ENCODE measurements at regions not wholly inside any gene's neighbourhood (a gene's known extent, or its start where the extent isn't known, plus 50 kb on each side); places are given as distances from the start of the nearest gene placed in this dataset.

DNA sequence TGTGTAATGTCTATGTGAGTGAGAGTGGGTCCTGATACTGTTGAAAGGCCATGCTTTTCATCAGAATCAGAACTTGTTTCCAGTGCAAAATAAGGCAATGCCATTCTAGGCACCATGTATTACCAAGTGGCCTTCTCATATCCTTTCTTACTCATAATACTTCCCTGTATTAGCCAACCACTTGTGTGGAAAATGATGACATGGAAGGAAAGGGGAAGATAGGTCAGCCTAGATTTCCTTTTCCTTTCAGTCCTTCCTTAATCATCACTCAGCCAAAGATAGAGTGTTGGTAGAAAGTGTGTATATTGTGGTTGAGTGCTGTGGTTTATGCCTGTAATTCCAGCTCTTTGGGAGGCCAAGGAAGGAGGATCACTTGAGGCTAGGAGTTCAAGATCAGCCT, 158.6 kb upstream of the PREP start:
- no peak for ATAC-seq
- TF ChIP-seq, protein P1, sequence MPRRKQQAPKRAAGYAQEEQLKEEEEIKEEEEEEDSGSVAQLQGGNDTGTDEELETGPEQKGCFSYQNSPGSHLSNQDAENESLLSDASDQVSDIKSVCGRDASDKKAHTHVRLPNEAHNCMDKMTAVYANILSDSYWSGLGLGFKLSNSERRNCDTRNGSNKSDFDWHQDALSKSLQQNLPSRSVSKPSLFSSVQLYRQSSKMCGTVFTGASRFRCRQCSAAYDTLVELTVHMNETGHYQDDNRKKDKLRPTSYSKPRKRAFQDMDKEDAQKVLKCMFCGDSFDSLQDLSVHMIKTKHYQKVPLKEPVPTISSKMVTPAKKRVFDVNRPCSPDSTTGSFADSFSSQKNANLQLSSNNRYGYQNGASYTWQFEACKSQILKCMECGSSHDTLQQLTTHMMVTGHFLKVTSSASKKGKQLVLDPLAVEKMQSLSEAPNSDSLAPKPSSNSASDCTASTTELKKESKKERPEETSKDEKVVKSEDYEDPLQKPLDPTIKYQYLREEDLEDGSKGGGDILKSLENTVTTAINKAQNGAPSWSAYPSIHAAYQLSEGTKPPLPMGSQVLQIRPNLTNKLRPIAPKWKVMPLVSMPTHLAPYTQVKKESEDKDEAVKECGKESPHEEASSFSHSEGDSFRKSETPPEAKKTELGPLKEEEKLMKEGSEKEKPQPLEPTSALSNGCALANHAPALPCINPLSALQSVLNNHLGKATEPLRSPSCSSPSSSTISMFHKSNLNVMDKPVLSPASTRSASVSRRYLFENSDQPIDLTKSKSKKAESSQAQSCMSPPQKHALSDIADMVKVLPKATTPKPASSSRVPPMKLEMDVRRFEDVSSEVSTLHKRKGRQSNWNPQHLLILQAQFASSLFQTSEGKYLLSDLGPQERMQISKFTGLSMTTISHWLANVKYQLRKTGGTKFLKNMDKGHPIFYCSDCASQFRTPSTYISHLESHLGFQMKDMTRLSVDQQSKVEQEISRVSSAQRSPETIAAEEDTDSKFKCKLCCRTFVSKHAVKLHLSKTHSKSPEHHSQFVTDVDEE (CRISPR knock-in tag; IDR thresholded peaks at IDR 0.05): no peak
- TF ChIP-seq, protein P2, sequence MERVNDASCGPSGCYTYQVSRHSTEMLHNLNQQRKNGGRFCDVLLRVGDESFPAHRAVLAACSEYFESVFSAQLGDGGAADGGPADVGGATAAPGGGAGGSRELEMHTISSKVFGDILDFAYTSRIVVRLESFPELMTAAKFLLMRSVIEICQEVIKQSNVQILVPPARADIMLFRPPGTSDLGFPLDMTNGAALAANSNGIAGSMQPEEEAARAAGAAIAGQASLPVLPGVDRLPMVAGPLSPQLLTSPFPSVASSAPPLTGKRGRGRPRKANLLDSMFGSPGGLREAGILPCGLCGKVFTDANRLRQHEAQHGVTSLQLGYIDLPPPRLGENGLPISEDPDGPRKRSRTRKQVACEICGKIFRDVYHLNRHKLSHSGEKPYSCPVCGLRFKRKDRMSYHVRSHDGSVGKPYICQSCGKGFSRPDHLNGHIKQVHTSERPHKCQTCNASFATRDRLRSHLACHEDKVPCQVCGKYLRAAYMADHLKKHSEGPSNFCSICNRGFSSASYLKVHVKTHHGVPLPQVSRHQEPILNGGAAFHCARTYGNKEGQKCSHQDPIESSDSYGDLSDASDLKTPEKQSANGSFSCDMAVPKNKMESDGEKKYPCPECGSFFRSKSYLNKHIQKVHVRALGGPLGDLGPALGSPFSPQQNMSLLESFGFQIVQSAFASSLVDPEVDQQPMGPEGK (CRISPR knock-in tag; IDR thresholded peaks at IDR 0.05; ENCODE audit: borderline replicate concordance): no peak
- no peak for TF ChIP-seq PPARA (CRISPR knock-in tag; IDR thresholded peaks at IDR 0.05; ENCODE audit: borderline replicate concordance)
- TF ChIP-seq ZFP3 (CRISPR knock-in tag; IDR thresholded peaks at IDR 0.05): no peak
- TF ChIP-seq BACH2 (CRISPR knock-in tag; IDR thresholded peaks at IDR 0.05; ENCODE audit: borderline replicate concordance): no peak
- no peak for TF ChIP-seq CSDC2 (CRISPR knock-in tag; IDR thresholded peaks at IDR 0.05)
- TF ChIP-seq, protein P3, sequence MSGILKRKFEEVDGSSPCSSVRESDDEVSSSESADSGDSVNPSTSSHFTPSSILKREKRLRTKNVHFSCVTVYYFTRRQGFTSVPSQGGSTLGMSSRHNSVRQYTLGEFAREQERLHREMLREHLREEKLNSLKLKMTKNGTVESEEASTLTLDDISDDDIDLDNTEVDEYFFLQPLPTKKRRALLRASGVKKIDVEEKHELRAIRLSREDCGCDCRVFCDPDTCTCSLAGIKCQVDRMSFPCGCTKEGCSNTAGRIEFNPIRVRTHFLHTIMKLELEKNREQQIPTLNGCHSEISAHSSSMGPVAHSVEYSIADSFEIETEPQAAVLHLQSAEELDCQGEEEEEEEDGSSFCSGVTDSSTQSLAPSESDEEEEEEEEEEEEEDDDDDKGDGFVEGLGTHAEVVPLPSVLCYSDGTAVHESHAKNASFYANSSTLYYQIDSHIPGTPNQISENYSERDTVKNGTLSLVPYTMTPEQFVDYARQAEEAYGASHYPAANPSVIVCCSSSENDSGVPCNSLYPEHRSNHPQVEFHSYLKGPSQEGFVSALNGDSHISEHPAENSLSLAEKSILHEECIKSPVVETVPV (CRISPR knock-in tag; IDR thresholded peaks at IDR 0.05): no peak
- no peak for TF ChIP-seq GLIS3 (CRISPR knock-in tag; IDR thresholded peaks at IDR 0.05)
- no peak for TF ChIP-seq ISL1 (CRISPR knock-in tag; IDR thresholded peaks at IDR 0.05)
- TF ChIP-seq, protein P4, sequence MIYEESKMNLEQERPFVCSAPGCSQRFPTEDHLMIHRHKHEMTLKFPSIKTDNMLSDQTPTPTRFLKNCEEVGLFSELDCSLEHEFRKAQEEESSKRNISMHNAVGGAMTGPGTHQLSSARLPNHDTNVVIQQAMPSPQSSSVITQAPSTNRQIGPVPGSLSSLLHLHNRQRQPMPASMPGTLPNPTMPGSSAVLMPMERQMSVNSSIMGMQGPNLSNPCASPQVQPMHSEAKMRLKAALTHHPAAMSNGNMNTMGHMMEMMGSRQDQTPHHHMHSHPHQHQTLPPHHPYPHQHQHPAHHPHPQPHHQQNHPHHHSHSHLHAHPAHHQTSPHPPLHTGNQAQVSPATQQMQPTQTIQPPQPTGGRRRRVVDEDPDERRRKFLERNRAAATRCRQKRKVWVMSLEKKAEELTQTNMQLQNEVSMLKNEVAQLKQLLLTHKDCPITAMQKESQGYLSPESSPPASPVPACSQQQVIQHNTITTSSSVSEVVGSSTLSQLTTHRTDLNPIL (CRISPR knock-in tag; IDR thresholded peaks at IDR 0.05; ENCODE audit: low read depth): no peak
- no peak for TF ChIP-seq ZNF565 (CRISPR knock-in tag; conservative IDR thresholded peaks at IDR 0.05; ENCODE audit: low read depth)
- no peak for TF ChIP-seq ZNF8 (CRISPR knock-in tag; IDR thresholded peaks at IDR 0.05)
- no peak for TF ChIP-seq OSR1 (CRISPR knock-in tag; IDR thresholded peaks at IDR 0.05)
- no peak for TF ChIP-seq ZC3H10 (CRISPR knock-in tag; IDR thresholded peaks at IDR 0.05)
- no peak for TF ChIP-seq ZFP30 (CRISPR knock-in tag; IDR thresholded peaks at IDR 0.05)

DNA sequence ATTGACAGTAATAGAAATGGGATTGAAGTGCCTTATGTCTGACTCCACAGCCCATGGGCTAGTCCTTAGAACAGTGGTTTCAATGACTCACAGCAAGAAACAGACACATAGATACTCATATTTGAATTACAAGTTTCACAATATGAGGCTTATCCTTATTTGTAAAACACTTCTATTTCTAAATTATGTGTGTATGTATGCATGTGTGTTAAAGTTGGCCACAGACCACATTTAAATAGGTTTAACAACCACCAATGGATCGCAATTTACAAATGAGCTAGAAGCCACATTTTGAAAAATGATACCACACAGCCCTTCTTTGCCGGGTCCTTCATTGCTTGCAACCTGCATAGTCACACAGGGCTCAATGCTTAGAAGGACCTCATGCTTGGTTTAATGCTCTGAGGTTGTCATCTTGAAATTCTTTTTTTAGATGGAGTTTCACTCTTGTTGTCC, 157.8 kb upstream of the PREP start:
- ATAC-seq: no peak
- TF ChIP-seq RARB (CRISPR knock-in tag; IDR thresholded peaks at IDR 0.05) (no peak), PPARA (CRISPR knock-in tag; IDR thresholded peaks at IDR 0.05; ENCODE audit: borderline replicate concordance) (no peak)
- TF ChIP-seq, protein P2 (CRISPR knock-in tag; IDR thresholded peaks at IDR 0.05; ENCODE audit: borderline replicate concordance): no peak

DNA sequence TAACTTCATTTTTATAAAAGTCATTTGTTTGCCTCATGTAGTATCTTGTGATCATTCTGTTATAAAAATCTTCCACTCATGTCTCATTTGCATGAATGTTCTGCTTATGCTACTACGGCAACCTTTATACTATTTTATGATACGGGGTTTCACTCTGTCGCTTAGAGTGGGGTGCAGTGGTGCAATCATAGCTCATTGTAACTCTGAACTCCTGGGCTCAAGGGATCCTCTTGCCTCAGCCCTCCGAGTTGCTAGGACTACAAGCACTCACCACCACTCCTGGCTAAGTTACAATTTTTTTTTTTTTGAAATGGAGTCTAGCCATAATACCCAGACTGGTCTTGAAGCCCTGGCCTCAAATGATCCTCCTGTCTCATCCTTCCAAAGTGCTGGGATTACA, 154.4 kb upstream of the PREP start:
- ATAC-seq: no peak
- no peak for TF ChIP-seq CSDC2 (CRISPR knock-in tag; IDR thresholded peaks at IDR 0.05)
- TF ChIP-seq, protein P3 (CRISPR knock-in tag; IDR thresholded peaks at IDR 0.05): no peak
- no peak for TF ChIP-seq OSR1 (CRISPR knock-in tag; IDR thresholded peaks at IDR 0.05)
- no peak for TF ChIP-seq PPARA (CRISPR knock-in tag; IDR thresholded peaks at IDR 0.05; ENCODE audit: borderline replicate concordance)
- TF ChIP-seq ARNTL (CRISPR knock-in tag; IDR thresholded peaks at IDR 0.05; ENCODE audit: borderline replicate concordance, low read depth): no peak
- TF ChIP-seq, protein P1 (CRISPR knock-in tag; IDR thresholded peaks at IDR 0.05): no peak
- TF ChIP-seq, protein P5, sequence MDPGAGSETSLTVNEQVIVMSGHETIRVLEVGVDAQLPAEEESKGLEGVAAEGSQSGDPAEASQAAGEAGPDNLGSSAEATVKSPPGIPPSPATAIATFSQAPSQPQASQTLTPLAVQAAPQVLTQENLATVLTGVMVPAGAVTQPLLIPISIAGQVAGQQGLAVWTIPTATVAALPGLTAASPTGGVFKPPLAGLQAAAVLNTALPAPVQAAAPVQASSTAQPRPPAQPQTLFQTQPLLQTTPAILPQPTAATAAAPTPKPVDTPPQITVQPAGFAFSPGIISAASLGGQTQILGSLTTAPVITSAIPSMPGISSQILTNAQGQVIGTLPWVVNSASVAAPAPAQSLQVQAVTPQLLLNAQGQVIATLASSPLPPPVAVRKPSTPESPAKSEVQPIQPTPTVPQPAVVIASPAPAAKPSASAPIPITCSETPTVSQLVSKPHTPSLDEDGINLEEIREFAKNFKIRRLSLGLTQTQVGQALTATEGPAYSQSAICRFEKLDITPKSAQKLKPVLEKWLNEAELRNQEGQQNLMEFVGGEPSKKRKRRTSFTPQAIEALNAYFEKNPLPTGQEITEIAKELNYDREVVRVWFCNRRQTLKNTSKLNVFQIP (CRISPR knock-in tag; IDR thresholded peaks at IDR 0.05; ENCODE audit: borderline replicate concordance, low read depth): no peak
- TF ChIP-seq, protein P2 (CRISPR knock-in tag; IDR thresholded peaks at IDR 0.05; ENCODE audit: borderline replicate concordance): no peak
- no peak for TF ChIP-seq ZC3H10 (CRISPR knock-in tag; IDR thresholded peaks at IDR 0.05)
- no peak for TF ChIP-seq ZFP3 (CRISPR knock-in tag; IDR thresholded peaks at IDR 0.05)
- no peak for TF ChIP-seq RARB (CRISPR knock-in tag; IDR thresholded peaks at IDR 0.05)
- no peak for TF ChIP-seq ZNF8 (CRISPR knock-in tag; IDR thresholded peaks at IDR 0.05)
- no peak for TF ChIP-seq GLIS3 (CRISPR knock-in tag; IDR thresholded peaks at IDR 0.05)

All from SK-N-SH treated with all-trans-retinoic acid at 6 μM for 48 hours (cell line).